ENCODE measurements at regions not wholly inside any gene's neighbourhood (a gene's known extent, or its start where the extent isn't known, plus 50 kb on each side); places are given as distances from the start of the nearest gene placed in this dataset.

DNA sequence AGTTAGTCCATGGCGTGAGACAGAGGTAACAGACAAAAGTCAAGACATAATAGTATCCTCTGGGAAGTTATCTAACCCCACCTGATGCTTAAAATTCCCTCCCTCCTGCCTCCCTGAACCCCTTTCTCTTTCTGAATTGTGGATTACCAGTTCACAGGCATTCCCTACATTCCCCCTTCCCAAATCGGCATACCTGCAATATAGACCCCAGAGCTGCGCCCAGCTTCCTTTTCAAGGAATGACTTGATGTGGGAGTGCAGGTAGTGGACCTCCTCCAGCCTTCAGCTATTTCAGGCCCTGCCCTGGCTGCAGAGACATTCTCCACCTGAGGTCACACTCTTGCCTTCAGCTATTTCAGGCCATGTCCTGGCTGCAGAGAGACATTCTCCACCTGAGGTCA, 111.1 kb upstream of the KLF7 start:
- TF ChIP-seq SIN3A (IDR thresholded peaks at IDR 0.05; ENCODE audit: borderline replicate concordance, insufficient read depth, low read depth, low read length), result no peak
- TF ChIP-seq, protein P1, sequence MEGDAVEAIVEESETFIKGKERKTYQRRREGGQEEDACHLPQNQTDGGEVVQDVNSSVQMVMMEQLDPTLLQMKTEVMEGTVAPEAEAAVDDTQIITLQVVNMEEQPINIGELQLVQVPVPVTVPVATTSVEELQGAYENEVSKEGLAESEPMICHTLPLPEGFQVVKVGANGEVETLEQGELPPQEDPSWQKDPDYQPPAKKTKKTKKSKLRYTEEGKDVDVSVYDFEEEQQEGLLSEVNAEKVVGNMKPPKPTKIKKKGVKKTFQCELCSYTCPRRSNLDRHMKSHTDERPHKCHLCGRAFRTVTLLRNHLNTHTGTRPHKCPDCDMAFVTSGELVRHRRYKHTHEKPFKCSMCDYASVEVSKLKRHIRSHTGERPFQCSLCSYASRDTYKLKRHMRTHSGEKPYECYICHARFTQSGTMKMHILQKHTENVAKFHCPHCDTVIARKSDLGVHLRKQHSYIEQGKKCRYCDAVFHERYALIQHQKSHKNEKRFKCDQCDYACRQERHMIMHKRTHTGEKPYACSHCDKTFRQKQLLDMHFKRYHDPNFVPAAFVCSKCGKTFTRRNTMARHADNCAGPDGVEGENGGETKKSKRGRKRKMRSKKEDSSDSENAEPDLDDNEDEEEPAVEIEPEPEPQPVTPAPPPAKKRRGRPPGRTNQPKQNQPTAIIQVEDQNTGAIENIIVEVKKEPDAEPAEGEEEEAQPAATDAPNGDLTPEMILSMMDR (IDR thresholded peaks at IDR 0.05), result no peak
- TF ChIP-seq POLR2AphosphoS5 (IDR thresholded peaks at IDR 0.05; ENCODE audit: low read depth, low read length), result no peak
- no peak for TF ChIP-seq REST (IDR thresholded peaks at IDR 0.05; ENCODE audit: insufficient read depth in 1 of 2, low read depth in 2 of 2, low read length in 1 of 2)
- no peak for TF ChIP-seq TCF7L2 (IDR thresholded peaks at IDR 0.05; ENCODE audit: low read depth, low read length)

All from Panc1 (cell line).